Naive thymus-derived CD8-positive, alpha-beta T cell (primary cell): ENCODE measurements at regions not wholly inside any gene's neighbourhood (a gene's known extent, or its start where the extent isn't known, plus 50 kb on each side); places are given as distances from the start of the nearest gene placed in this dataset.

Source experiments
- ATAC-seq, 2 donors: fragments of 150-1000 bp; cut with Tn5 transposase in 1 of 2; sonication (Bioruptor Pico), chemical (Tn5 transposase) in 1 of 2; 1 replicate in 1 of 2; 2 replicates in 1 of 2; pipeline ENCODE4 v1.10.0; 2021; ENCODE audit warnings: mild to moderate bottlenecking in 2 of 2, moderate library complexity in 2 of 2
- POLR2A ChIA-PET: fragments of 350-600 bp; sonication (Branson Sonifier 250); formaldehyde crosslinking; loops from one replicate; lab custom pipeline; 2021; ENCODE audit warnings: antibody characterized with exemption; lab: Charles Lee
- DNase-seq, 10 donors: peaks; one replicate each; pipeline versions ENCODE4 v3.0.0 to v3.0.0-alpha.2; 2020 to 2022
- H3K27ac Mint-ChIP-seq, 10 donors: one replicate each; pipeline ENCODE4 v1.8.0; 2020 to 2022; ENCODE audit warnings: mild to moderate bottlenecking in 10 of 10, mixed read lengths in 10 of 10, moderate library complexity in 4 of 10, inconsistent platforms in 1 of 10
- H3K27me3 Mint-ChIP-seq, 5 donors: one replicate each; pipeline ENCODE4 v1.8.0; 2021 to 2022; ENCODE audit warnings: mixed read lengths in 5 of 5
- H3K36me3 Mint-ChIP-seq, 3 donors: one replicate each; pipeline ENCODE4 v1.8.0; 2020 to 2022; ENCODE audit warnings: mixed read lengths in 3 of 3, mild to moderate bottlenecking in 2 of 3, inconsistent platforms in 1 of 3
- H3K4me1 Mint-ChIP-seq, 4 donors: one replicate each; pipeline ENCODE4 v1.8.0; 2021 to 2022; ENCODE audit warnings: mixed read lengths in 4 of 4
- H3K4me3 Mint-ChIP-seq, 10 donors: one replicate each; pipeline ENCODE4 v1.8.0; 2020 to 2022; ENCODE audit warnings: mild to moderate bottlenecking in 10 of 10, mixed read lengths in 10 of 10, moderate library complexity in 6 of 10, inconsistent platforms in 1 of 10
- H3K9me3 Mint-ChIP-seq, 9 donors: one replicate each; pipeline ENCODE4 v1.8.0; 2020 to 2022; ENCODE audit warnings: mixed read lengths in 9 of 9, mild to moderate bottlenecking in 3 of 9, inconsistent platforms in 1 of 9, moderate library complexity in 1 of 9

DNA sequence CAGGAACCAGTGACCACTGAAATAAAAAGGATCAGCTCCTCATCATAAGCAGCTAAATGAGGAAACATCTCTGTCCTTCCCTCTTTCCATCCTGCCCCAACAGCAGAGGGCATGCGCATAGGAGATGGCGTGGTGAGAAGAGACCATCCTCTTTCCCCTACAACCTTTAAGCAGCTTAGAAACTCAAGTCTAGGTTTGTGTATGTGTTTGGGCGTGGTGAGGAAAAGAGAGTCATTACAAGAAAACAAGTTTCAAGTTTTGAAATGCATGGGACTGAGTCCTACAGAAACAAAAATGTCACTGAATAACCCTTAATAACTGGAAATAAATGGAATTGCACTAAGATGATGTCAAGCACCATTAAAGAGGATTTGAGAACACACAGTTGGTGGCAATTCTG, 96.4 kb upstream of the IL12B start:
- no peak for ATAC-seq
- POLR2A ChIA-PET, result interaction anchor here (0.5 kb wide), 1 partner anchor 864 kb away, joined by 3 read pairs; no protein-coding TSS in a partner anchor
- peak overlapping the region in 5 of 10 donors; percentile 13 to 85 (median 35) for H3K27ac Mint-ChIP-seq
- DNase-seq, result no peak
- peaks cover 4 to 46% (median 27%) of the 10 kb centered on the region in 4 donors for H3K4me1 Mint-ChIP-seq
- H3K9me3 Mint-ChIP-seq, result no peaks in the 10 kb centered on the region
- no peak overlapping the region for H3K4me3 Mint-ChIP-seq
- H3K36me3 Mint-ChIP-seq, result peaks cover 0 to 1% (median 0%) of the 10 kb centered on the region in 3 donors
- H3K27me3 Mint-ChIP-seq, result peaks cover 0 to 1% (median 0%) of the 10 kb centered on the region in 5 donors

GRCh38 chr5:159427180-159428012, 97.1 kb upstream of the IL12B start:
- Mint-ChIP-seq H3K27me3 (peaks cover 0 to 1% (median 0%) of the 10 kb centered on the region in 5 donors), H3K4me1 (peaks cover 4 to 47% (median 27%) of the 10 kb centered on the region in 4 donors), H3K9me3 (no peaks in the 10 kb centered on the region), H3K36me3 (peaks cover 0 to 1% (median 0%) of the 10 kb centered on the region in 3 donors), H3K27ac (peak overlapping the region; percentile 9 to 85 (median 58)), H3K4me3 (peak overlapping the region in 6 of 10 donors; percentile 17 to 71 (median 44))
- peak; percentile 46 to 65 for ATAC-seq
- POLR2A ChIA-PET, result no interaction called here
- DNase-seq, result peak in 2 of 10 donors; percentile 14 to 25

GRCh38 chr5:159430361-159431012, 100.2 kb upstream of the IL12B start:
- ATAC-seq (no peak), DNase-seq (no peak)
- no peaks in the 10 kb centered on the region for H3K9me3 Mint-ChIP-seq
- POLR2A ChIA-PET, result interaction anchor here (0.6 kb wide), 1 partner anchor 20 kb away, joined by 3 read pairs; no protein-coding TSS in a partner anchor
- peaks cover 0 to 1% (median 0%) of the 10 kb centered on the region in 3 donors for H3K36me3 Mint-ChIP-seq
- no peak overlapping the region for H3K4me3 Mint-ChIP-seq
- peaks cover 0 to 13% (median 2%) of the 10 kb centered on the region in 5 donors for H3K27me3 Mint-ChIP-seq
- no peak overlapping the region for H3K27ac Mint-ChIP-seq
- H3K4me1 Mint-ChIP-seq, result peaks cover 4 to 47% (median 27%) of the 10 kb centered on the region in 4 donors

DNA sequence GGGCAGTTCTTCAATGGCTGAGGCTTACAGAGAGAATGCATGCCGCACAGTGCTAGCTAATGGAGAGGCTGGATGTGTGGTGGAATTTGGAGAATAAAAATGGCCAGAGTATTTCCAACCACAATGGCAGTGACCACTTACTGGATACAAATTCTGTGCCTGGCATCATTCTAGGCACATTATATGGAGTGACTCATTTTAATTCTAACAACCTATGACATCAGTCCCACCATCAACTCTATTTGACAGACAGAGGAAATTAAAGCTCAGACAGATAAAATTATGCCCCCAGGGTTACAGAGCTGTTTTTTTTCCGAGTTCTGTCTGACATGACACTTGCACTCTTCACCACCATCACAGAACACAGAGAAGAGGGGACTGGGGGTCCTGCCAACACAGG, 105.6 kb upstream of the IL12B start:
- POLR2A ChIA-PET, result interaction anchor here (0.6 kb wide), 1 partner anchor 472 kb away, joined by 3 read pairs; no protein-coding TSS in a partner anchor
- no peak for DNase-seq
- H3K27me3 Mint-ChIP-seq, result peaks cover 1 to 13% (median 2%) of the 10 kb centered on the region in 5 donors
- ATAC-seq, result no peak
- no peak overlapping the region for H3K4me3 Mint-ChIP-seq
- no peaks in the 10 kb centered on the region for H3K9me3 Mint-ChIP-seq
- H3K36me3 Mint-ChIP-seq, result no peaks in the 10 kb centered on the region
- peaks cover 0 to 9% (median 1%) of the 10 kb centered on the region in 4 donors for H3K4me1 Mint-ChIP-seq
- H3K27ac Mint-ChIP-seq, result no peak overlapping the region

DNA sequence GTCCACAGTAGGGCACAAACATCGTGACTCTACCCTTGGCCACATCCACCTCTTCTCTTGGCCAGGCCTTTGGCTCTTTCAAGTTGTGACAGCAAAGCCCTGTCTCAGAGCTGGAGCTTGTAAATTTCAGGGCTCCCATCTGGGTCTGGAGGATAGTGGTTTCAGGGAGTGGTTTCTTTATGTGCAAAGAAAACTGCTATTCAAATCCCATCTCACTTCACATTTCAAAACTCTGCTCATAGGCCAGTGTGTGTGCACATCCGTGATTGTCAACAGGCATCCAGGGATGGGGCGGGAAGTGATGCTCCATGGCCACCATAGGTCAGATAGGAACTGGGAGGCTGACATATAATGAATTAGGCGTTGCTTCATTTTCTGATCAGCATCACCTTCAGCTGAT, 107.8 kb upstream of the IL12B start:
- Mint-ChIP-seq H3K27ac (no peak overlapping the region), H3K4me1 (peaks cover 0 to 2% (median 0%) of the 10 kb centered on the region in 4 donors), H3K4me3 (no peak overlapping the region), H3K36me3 (no peaks in the 10 kb centered on the region), H3K27me3 (peaks cover 1 to 7% (median 2%) of the 10 kb centered on the region in 5 donors), H3K9me3 (no peaks in the 10 kb centered on the region)
- DNase-seq, result no peak
- no peak for ATAC-seq
- POLR2A ChIA-PET, result interaction anchor here (0.6 kb wide), 1 partner anchor 796 kb away, joined by 5 read pairs; no protein-coding TSS in a partner anchor

DNA sequence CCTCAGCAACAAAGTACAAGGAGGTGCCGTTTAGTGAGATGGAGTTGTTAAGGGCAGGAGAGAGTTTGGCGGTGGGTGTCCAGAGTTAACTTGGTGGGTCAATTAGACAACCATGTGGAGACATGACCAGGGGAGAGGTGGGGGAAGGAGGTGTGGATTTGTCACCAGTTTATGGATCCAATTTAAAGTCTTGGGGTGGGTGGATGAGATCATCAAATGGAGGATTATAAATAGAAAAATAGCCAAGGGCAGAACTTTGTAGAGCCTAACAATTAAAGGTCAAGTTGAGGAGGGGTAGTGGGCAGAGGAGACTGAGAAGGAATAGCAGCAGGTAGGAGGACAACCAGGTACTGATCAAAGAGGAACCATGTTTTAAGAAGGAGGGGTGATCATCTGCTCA, 108.7 kb upstream of the IL12B start:
- no peaks in the 10 kb centered on the region for H3K9me3 Mint-ChIP-seq
- no peak for DNase-seq
- no peaks in the 10 kb centered on the region for H3K36me3 Mint-ChIP-seq
- no peak overlapping the region for H3K27ac Mint-ChIP-seq
- no peak overlapping the region for H3K4me3 Mint-ChIP-seq
- H3K27me3 Mint-ChIP-seq, result peaks cover 0 to 2% (median under 1%) of the 10 kb centered on the region in 5 donors
- peaks cover 0 to 2% (median 0%) of the 10 kb centered on the region in 4 donors for H3K4me1 Mint-ChIP-seq
- POLR2A ChIA-PET, result interaction anchor here (0.6 kb wide), 1 partner anchor 795 kb away, joined by 5 read pairs; no protein-coding TSS in a partner anchor
- ATAC-seq, result no peak

- Mint-ChIP-seq H3K9me3 (no peaks in the 10 kb centered on the region), H3K4me1 (peaks cover 0 to 2% (median 0%) of the 10 kb centered on the region in 4 donors), H3K27ac (peak overlapping the region in 1 of 10 donors; percentile 12), H3K4me3 (no peak overlapping the region), H3K36me3 (no peaks in the 10 kb centered on the region), H3K27me3 (peaks cover 0 to 1% (median 0%) of the 10 kb centered on the region in 5 donors)
- POLR2A ChIA-PET, result no interaction called here
- ATAC-seq (no peak), DNase-seq (no peak)
Measured at GRCh38 chr5:159440235-159440634, 109.9 kb upstream of the IL12B start.

DNA sequence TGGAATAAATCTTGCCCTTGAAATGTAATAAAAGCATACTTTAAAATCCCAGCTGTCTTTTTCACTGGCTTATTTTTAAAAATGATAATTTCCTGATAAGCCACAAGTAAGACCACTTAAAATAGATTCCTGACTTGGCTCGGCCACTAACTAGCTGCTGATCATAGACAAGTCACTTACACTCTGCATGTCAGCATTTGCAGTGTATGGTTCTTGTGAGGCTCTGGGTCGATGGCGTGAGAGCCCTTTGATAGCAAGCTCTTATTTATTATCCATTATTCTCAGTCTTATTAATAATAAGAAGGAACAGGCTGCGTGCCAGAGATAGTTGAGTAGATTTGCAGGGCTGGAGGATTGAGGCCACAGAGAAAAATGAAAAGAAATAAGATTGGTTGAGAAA, 110.7 kb upstream of the IL12B start:
- Mint-ChIP-seq H3K27ac (peak overlapping the region in 1 of 10 donors; percentile 17), H3K4me3 (no peak overlapping the region), H3K4me1 (peaks cover 0 to 2% (median 0%) of the 10 kb centered on the region in 4 donors), H3K27me3 (peaks cover 0 to 7% (median 3%) of the 10 kb centered on the region in 5 donors), H3K9me3 (no peaks in the 10 kb centered on the region), H3K36me3 (no peaks in the 10 kb centered on the region)
- no peak for DNase-seq
- ATAC-seq, result no peak
- POLR2A ChIA-PET, result no interaction called here

DNA sequence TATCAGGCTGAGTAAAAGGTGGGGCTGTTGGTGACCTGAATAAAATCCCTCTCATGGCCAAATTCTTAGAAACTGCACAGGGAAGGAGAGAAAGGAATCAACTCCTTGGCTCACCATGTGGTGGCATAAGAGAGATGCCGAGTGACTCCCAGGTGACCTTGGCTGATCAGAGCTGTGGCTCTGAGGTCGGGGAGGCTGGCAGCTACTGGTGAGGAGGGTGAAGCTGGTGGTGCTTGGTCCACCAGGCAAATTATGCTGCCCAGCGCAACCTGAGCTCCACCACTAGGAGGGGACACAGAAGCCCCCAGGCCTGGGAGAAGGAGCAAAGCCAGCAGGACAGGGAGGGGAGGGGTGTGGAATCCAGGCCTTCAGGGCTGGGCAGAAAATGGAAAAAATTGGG, 111.2 kb upstream of the IL12B start:
- POLR2A ChIA-PET, result no interaction called here
- DNase-seq (no peak), ATAC-seq (no peak)
- H3K4me3 Mint-ChIP-seq, result no peak overlapping the region
- H3K36me3 Mint-ChIP-seq, result no peaks in the 10 kb centered on the region
- peaks cover 0 to 9% (median 3%) of the 10 kb centered on the region in 5 donors for H3K27me3 Mint-ChIP-seq
- no peaks in the 10 kb centered on the region for H3K9me3 Mint-ChIP-seq
- peaks cover 0 to 2% (median 0%) of the 10 kb centered on the region in 4 donors for H3K4me1 Mint-ChIP-seq
- H3K27ac Mint-ChIP-seq, result peak overlapping the region in 1 of 10 donors; percentile 23

DNA sequence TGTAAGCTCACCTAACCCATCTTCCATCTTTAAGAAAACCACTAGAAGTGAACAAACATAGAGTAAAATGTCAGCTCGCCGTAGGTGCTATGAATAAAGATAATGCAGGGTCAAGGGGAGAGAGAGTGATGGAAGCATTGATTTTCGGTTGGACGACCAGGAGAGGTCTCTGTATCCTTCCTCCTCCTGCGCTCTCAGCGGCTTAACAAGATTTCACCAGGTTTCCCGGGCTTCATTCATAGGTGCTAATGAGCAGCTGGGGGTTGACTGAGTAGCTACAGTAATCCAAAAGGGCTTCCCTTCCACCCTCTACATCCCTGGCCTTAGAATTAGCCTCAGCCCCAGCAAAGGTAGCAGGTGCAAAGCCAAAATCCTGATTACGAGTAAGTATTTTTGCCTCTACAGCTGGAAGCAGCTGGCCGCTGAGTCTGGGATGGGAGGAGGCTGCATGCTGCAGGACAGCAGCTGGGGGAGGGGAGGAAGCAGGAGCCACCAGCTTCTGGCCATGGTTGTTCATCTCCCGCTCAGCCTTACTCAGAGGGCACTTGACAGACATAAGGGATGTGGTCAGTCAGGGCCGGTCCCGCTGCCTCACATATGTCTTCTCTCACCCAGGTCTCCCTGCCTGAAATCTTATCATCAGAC, 112.0 kb upstream of the IL12B start:
- H3K27me3 Mint-ChIP-seq, result peaks cover 0 to 9% (median 3%) of the 10 kb centered on the region in 5 donors
- H3K4me3 Mint-ChIP-seq, result no peak overlapping the region
- peak overlapping the region in 1 of 10 donors; percentile 61 for H3K27ac Mint-ChIP-seq
- H3K4me1 Mint-ChIP-seq, result peaks cover 0 to 2% (median 0%) of the 10 kb centered on the region in 4 donors
- POLR2A ChIA-PET, result no interaction called here
- ATAC-seq (no peak), DNase-seq (no peak)
- H3K9me3 Mint-ChIP-seq, result no peaks in the 10 kb centered on the region
- no peaks in the 10 kb centered on the region for H3K36me3 Mint-ChIP-seq

DNA sequence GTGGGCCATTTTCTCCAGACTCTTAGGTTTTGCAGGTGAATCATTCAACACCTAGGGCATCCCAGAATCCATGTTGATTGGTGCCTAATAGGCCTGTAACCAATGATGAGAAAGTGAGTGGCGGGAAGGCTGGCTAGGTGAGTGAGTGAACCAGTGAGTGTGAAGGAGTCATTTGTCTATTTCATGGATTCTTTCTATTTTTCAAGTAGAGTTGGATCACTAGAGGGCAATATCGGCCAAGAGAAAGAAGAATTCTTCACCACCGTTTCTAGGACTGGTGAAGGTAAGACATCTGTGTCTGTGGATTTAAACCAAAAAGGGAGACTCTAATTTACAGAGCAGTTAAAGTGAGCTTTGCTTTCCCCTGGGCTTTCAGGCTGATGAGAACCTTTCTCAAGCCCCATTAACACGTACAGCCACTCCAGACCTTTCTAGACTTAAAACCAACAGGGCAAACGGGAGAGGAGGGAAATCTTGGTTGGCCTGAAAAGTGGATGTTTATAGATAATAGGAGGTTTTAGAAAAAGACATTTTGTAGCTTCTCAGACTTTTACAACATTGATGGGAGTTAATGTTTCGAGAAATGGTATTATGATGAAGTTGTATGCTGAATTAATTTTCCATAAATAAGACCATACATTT, 114.3 kb upstream of the IL12B start:
- no peaks in the 10 kb centered on the region for H3K36me3 Mint-ChIP-seq
- DNase-seq (peak in 5 of 10 donors; percentile 5 to 45 (median 22)), ATAC-seq (peak in 1 of 2 donors; percentile 44)
- POLR2A ChIA-PET, result no interaction called here
- peaks cover 0 to 2% (median 0%) of the 10 kb centered on the region in 4 donors for H3K4me1 Mint-ChIP-seq
- H3K27me3 Mint-ChIP-seq, result peaks cover 0 to 9% (median 2%) of the 10 kb centered on the region in 5 donors
- H3K4me3 Mint-ChIP-seq, result no peak overlapping the region
- H3K9me3 Mint-ChIP-seq, result no peaks in the 10 kb centered on the region
- no peak overlapping the region for H3K27ac Mint-ChIP-seq

DNA sequence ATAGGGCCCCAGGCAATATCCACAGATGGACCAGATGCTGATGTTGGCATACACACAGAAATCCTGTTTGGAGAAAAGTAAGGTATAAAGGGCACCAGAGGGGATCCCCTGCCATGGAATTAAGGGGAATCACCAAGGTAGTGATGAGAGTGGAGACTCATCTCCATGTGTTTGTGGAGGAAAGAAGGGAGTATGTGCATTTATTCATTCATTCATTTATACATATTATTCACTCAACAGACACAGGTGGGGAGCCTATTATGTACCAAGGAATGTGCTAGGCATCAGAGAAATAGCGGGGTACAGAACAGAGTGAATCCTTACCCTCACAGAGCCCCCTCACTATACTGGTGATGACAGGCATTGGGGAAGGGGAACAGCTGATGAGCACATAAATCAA, 116.8 kb upstream of the IL12B start:
- Mint-ChIP-seq H3K4me3 (no peak overlapping the region), H3K27ac (peak overlapping the region in 1 of 10 donors; percentile 57), H3K4me1 (no peaks in the 10 kb centered on the region), H3K36me3 (no peaks in the 10 kb centered on the region), H3K27me3 (peaks cover 0 to 9% (median 2%) of the 10 kb centered on the region in 5 donors), H3K9me3 (no peaks in the 10 kb centered on the region)
- ATAC-seq (no peak), DNase-seq (no peak)
- POLR2A ChIA-PET, result interaction anchor here (0.6 kb wide), 1 partner anchor 7 kb away, joined by 5 read pairs; no protein-coding TSS in a partner anchor
